GM23338 (cell line): ENCODE measurements at regions not wholly inside any gene's neighbourhood (a gene's known extent, or its start where the extent isn't known, plus 50 kb on each side); places are given as distances from the start of the nearest gene placed in this dataset.

Experiments
- ATAC-seq: fragments of 200-7000 bp; cut with Tn5 transposase; 3 replicates; pipeline ENCODE4 v1.9.1; 2020
- DNase-seq: peaks from one replicate; pipeline ENCODE4 v3.0.0-alpha.2; 2015; ENCODE audit warnings: low spot score
- H2AFZ ChIP-seq: fragments of 200-600 bp; sonication (generic); 2 replicates; pipeline ENCODE4 v1.8.0; 2016; ENCODE audit warnings: antibody characterized with exemption, mild to moderate bottlenecking, moderate library complexity
- H3F3A ChIP-seq: fragments of 200-600 bp; sonication (generic); replicated peaks from 2 replicates; pipeline ENCODE4 v1.8.0; 2017; ENCODE audit warnings: antibody characterized with exemption, mixed run types, low read depth
- H3K27ac ChIP-seq: fragments of 200-600 bp; sonication (generic); 2 replicates; pipeline ENCODE4 v1.6.1; 2016; ENCODE audit warnings: low read depth
- H3K27me3 ChIP-seq: fragments of 200-600 bp; sonication (generic); 2 replicates; pipeline ENCODE4 v1.8.0; 2016; ENCODE audit warnings: mild to moderate bottlenecking, mixed run types, moderate library complexity; ENCODE audit not compliant: insufficient read depth
- H3K36me3 ChIP-seq: fragments of 200-600 bp; sonication (generic); 2 replicates; pipeline ENCODE4 v1.8.0; 2016; ENCODE audit warnings: mild to moderate bottlenecking; ENCODE audit not compliant: insufficient read depth
- H3K4me1 ChIP-seq: fragments of 200-600 bp; sonication (generic); 2 replicates; pipeline ENCODE4 v1.8.0; 2016; ENCODE audit warnings: mild to moderate bottlenecking, moderate library complexity; ENCODE audit not compliant: insufficient read depth
- H3K4me2 ChIP-seq: fragments of 200-600 bp; sonication (generic); 2 replicates; pipeline ENCODE4 v1.7.1; 2017; ENCODE audit warnings: mixed run types
- H3K4me3 ChIP-seq: fragments of 200-600 bp; sonication (generic); 2 replicates; pipeline ENCODE4 v1.6.1; 2016; ENCODE audit warnings: mixed run types
- H3K79me2 ChIP-seq: fragments of 200-600 bp; sonication (generic); replicated peaks from 2 replicates; pipeline ENCODE4 v1.8.0; 2017; ENCODE audit warnings: mild to moderate bottlenecking; ENCODE audit not compliant: insufficient read depth
- H3K9me2 ChIP-seq: fragments of 200-600 bp; sonication (generic); 2 replicates; pipeline ENCODE4 v1.8.0; 2017; ENCODE audit not compliant: insufficient read depth
- H4K20me1 ChIP-seq: fragments of 200-600 bp; sonication (generic); replicated peaks from 2 replicates; pipeline ENCODE4 v1.8.0; 2017; ENCODE audit warnings: mild to moderate bottlenecking; ENCODE audit not compliant: insufficient read depth
- H3K27ac Mint-ChIP-seq: 2 replicates; pipeline ENCODE4 v1.8.0; 2020; ENCODE audit warnings: inconsistent platforms, mild to moderate bottlenecking, moderate library complexity, mixed read lengths
- H3K27me3 Mint-ChIP-seq: 3 replicates; pipeline ENCODE4 v1.8.0; 2022; ENCODE audit warnings: low read depth, mild to moderate bottlenecking, moderate library complexity, mixed read lengths, inconsistent platforms; ENCODE audit not compliant: insufficient read depth, poor library complexity
- H3K36me3 Mint-ChIP-seq: 3 replicates; pipeline ENCODE4 v1.8.0; 2021; ENCODE audit warnings: low read depth, mild to moderate bottlenecking, inconsistent platforms, moderate library complexity, mixed read lengths
- H3K4me1 Mint-ChIP-seq: 3 replicates; pipeline ENCODE4 v1.8.0; 2020; ENCODE audit warnings: mild to moderate bottlenecking, inconsistent platforms, mixed read lengths
- H3K4me3 Mint-ChIP-seq: 3 replicates; pipeline ENCODE4 v1.8.0; 2021; ENCODE audit warnings: moderate library complexity, mild to moderate bottlenecking, inconsistent platforms, mixed read lengths
- H3K9me3 Mint-ChIP-seq: 3 replicates; pipeline ENCODE4 v1.8.0; 2020; ENCODE audit warnings: moderate library complexity, mild to moderate bottlenecking, inconsistent platforms, mixed read lengths
- TF ChIP-seq, protein P1 (sequence below), 2 experiments: fragments of 200-600 bp in 1 of 2; sonication (generic) in 1 of 2; conservative IDR thresholded peaks; 2 replicates each; pipeline versions ENCODE4 v1.5.1 to v1.6.1; 2016 to 2017; ENCODE audit warnings: antibody characterized with exemption in 2 of 2, low read depth in 2 of 2, mild to moderate bottlenecking in 2 of 2, moderate library complexity in 1 of 2
- TF ChIP-seq, protein P2 (sequence below): fragments of 250-450 bp; sonication (Bioruptor Pico); IDR thresholded peaks from 2 replicates; pipeline ENCODE4 v1.5.0; 2020; ENCODE audit warnings: mild to moderate bottlenecking, moderate library complexity

DNA sequence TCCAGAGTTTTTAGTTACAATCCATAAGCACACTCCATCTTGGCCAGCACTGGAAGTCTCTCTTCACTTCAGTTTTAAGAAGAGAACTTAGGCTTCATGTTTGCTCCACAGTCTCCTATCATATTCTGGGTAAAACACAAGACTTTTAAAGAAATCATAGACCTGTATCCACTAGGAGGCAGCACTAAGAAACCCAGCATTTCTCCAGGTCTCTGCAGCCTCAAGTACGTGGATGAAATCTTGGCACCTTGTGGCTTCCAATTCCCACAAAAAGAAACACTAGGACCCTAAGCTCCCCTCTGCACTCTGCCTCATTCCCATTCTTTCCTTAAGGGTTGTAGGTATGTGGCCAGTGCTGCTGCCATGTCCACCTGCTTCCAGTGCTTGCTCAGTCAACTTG is 367.3 kb upstream of the CASK start:
- no peak overlapping the region for H3K4me2 ChIP-seq
- no peaks in the 10 kb centered on the region for H3K4me1 Mint-ChIP-seq

More for the DNA sequence above, 367.3 kb upstream of the CASK start:
- no peak overlapping the region for H3K4me3 ChIP-seq
- 0 out of 2 replicates have a peak, but pooled peaks cover 3% of the 10 kb centered on the region for H3K9me2 ChIP-seq
- ATAC-seq (no peak), DNase-seq (peak; percentile 40)
- H3K27ac ChIP-seq: no peak overlapping the region
- no peak overlapping the region for H2AFZ ChIP-seq
- no peaks in the 10 kb centered on the region for H3K79me2 ChIP-seq
- H4K20me1 ChIP-seq: no peaks in the 10 kb centered on the region
- peaks cover 5% of the 10 kb centered on the region; the same call in 2 of the 3 replicates for H3K36me3 Mint-ChIP-seq
- TF ChIP-seq, protein P1, sequence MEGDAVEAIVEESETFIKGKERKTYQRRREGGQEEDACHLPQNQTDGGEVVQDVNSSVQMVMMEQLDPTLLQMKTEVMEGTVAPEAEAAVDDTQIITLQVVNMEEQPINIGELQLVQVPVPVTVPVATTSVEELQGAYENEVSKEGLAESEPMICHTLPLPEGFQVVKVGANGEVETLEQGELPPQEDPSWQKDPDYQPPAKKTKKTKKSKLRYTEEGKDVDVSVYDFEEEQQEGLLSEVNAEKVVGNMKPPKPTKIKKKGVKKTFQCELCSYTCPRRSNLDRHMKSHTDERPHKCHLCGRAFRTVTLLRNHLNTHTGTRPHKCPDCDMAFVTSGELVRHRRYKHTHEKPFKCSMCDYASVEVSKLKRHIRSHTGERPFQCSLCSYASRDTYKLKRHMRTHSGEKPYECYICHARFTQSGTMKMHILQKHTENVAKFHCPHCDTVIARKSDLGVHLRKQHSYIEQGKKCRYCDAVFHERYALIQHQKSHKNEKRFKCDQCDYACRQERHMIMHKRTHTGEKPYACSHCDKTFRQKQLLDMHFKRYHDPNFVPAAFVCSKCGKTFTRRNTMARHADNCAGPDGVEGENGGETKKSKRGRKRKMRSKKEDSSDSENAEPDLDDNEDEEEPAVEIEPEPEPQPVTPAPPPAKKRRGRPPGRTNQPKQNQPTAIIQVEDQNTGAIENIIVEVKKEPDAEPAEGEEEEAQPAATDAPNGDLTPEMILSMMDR (conservative IDR thresholded peaks at IDR 0.05; ENCODE audit: low read depth in 2 of 2): peak; percentile 48 to 53
- TF ChIP-seq, protein P2, sequence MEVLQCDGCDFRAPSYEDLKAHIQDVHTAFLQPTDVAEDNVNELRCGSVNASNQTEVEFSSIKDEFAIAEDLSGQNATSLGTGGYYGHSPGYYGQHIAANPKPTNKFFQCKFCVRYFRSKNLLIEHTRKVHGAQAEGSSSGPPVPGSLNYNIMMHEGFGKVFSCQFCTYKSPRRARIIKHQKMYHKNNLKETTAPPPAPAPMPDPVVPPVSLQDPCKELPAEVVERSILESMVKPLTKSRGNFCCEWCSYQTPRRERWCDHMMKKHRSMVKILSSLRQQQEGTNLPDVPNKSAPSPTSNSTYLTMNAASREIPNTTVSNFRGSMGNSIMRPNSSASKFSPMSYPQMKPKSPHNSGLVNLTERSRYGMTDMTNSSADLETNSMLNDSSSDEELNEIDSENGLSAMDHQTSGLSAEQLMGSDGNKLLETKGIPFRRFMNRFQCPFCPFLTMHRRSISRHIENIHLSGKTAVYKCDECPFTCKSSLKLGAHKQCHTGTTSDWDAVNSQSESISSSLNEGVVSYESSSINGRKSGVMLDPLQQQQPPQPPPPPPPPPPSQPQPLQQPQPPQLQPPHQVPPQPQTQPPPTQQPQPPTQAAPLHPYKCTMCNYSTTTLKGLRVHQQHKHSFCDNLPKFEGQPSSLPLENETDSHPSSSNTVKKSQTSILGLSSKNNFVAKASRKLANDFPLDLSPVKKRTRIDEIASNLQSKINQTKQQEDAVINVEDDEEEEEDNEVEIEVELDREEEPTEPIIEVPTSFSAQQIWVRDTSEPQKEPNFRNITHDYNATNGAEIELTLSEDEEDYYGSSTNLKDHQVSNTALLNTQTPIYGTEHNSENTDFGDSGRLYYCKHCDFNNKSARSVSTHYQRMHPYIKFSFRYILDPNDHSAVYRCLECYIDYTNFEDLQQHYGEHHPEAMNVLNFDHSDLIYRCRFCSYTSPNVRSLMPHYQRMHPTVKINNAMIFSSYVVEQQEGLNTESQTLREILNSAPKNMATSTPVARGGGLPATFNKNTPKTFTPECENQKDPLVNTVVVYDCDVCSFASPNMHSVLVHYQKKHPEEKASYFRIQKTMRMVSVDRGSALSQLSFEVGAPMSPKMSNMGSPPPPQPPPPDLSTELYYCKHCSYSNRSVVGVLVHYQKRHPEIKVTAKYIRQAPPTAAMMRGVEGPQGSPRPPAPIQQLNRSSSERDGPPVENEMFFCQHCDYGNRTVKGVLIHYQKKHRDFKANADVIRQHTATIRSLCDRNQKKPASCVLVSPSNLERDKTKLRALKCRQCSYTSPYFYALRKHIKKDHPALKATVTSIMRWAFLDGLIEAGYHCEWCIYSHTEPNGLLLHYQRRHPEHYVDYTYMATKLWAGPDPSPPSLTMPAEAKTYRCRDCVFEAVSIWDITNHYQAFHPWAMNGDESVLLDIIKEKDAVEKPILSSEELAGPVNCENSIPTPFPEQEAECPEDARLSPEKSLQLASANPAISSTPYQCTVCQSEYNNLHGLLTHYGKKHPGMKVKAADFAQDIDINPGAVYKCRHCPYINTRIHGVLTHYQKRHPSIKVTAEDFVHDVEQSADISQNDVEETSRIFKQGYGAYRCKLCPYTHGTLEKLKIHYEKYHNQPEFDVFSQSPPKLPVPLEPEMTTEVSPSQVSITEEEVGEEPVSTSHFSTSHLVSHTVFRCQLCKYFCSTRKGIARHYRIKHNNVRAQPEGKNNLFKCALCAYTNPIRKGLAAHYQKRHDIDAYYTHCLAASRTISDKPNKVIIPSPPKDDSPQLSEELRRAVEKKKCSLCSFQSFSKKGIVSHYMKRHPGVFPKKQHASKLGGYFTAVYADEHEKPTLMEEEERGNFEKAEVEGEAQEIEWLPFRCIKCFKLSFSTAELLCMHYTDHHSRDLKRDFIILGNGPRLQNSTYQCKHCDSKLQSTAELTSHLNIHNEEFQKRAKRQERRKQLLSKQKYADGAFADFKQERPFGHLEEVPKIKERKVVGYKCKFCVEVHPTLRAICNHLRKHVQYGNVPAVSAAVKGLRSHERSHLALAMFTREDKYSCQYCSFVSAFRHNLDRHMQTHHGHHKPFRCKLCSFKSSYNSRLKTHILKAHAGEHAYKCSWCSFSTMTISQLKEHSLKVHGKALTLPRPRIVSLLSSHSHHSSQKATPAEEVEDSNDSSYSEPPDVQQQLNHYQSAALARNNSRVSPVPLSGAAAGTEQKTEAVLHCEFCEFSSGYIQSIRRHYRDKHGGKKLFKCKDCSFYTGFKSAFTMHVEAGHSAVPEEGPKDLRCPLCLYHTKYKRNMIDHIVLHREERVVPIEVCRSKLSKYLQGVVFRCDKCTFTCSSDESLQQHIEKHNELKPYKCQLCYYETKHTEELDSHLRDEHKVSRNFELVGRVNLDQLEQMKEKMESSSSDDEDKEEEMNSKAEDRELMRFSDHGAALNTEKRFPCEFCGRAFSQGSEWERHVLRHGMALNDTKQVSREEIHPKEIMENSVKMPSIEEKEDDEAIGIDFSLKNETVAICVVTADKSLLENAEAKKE (CRISPR knock-in tag): no peak
- no peaks in the 10 kb centered on the region for H3K27me3 Mint-ChIP-seq
- H3K27ac Mint-ChIP-seq: no peak overlapping the region
- peaks cover 13% of the 10 kb centered on the region; the same call in 2 of the 3 replicates for H3K9me3 Mint-ChIP-seq
- no peak overlapping the region for H3K4me3 Mint-ChIP-seq
- H3K27me3 ChIP-seq: no peaks in the 10 kb centered on the region
- no peaks in the 10 kb centered on the region for H3K4me1 ChIP-seq
- no peaks in the 10 kb centered on the region for H3K36me3 ChIP-seq
- H3F3A ChIP-seq: no peaks in the 10 kb centered on the region
